ENCODE measurements at regions not wholly inside any gene's neighbourhood (a gene's known extent, or its start where the extent isn't known, plus 50 kb on each side); places are given as distances from the start of the nearest gene placed in this dataset.

- Histone ChIP-seq H3K27me3 (ENCODE audit: insufficient read depth, low read depth, low read length) (no peaks in the 10 kb centered on the region), H3K4me2 (ENCODE audit: low read length) (no peak overlapping the region), H4K20me1 (ENCODE audit: insufficient read depth) (no peaks in the 10 kb centered on the region), H3K9ac (ENCODE audit: low read length) (no peak overlapping the region), H3F3A (ENCODE audit: insufficient read depth, low read length, poor library complexity, severe bottlenecking) (no peaks in the 10 kb centered on the region), H3K9me3 (ENCODE audit: low read length) (no peaks in the 10 kb centered on the region), H3K27ac (ENCODE audit: low read length) (no peak overlapping the region), H2AFZ (ENCODE audit: low read depth, low read length) (no peak overlapping the region), H3K9me2 (ENCODE audit: insufficient read depth, low read length) (no peaks in the 10 kb centered on the region), H3K4me3 (ENCODE audit: low read length) (no peak overlapping the region), H3K36me3 (ENCODE audit: insufficient read depth, low read length) (no peaks in the 10 kb centered on the region), H3K79me2 (replicated peaks; ENCODE audit: insufficient read depth, low read length) (no peaks in the 10 kb centered on the region)
- TF ChIP-seq EZH2 (IDR thresholded peaks at IDR 0.05; ENCODE audit: borderline replicate concordance, insufficient read depth, low read length, poor library complexity, severe bottlenecking) (no peak), REST (IDR thresholded peaks at IDR 0.05; ENCODE audit: borderline replicate concordance) (no peak), EP300 (conservative IDR thresholded peaks at IDR 0.05; ENCODE audit: poor library complexity, severe bottlenecking) (no peak), POLR2AphosphoS5 (IDR thresholded peaks at IDR 0.05) (no peak), RAD21 (conservative IDR thresholded peaks at IDR 0.05) (no peak), SMC3 (conservative IDR thresholded peaks at IDR 0.05; ENCODE audit: poor library complexity) (no peak), TAF1 (IDR thresholded peaks at IDR 0.05; ENCODE audit: low read depth) (no peak), CTCF (IDR thresholded peaks at IDR 0.05; ENCODE audit: poor library complexity, severe bottlenecking) (no peak), MXI1 (conservative IDR thresholded peaks at IDR 0.05; ENCODE audit: poor library complexity, severe bottlenecking) (no peak)
Observed at GRCh38 chr4:161178310-161178709, 985.5 kb downstream of the FSTL5 start.

- no peak overlapping the region for H3K4me2 ChIP-seq (ENCODE audit: low read length)
- no peak overlapping the region for H3K4me3 ChIP-seq (ENCODE audit: low read length)
- H3K27me3 ChIP-seq (ENCODE audit: insufficient read depth, low read depth, low read length), result no peaks in the 10 kb centered on the region
- TF ChIP-seq EZH2 (IDR thresholded peaks at IDR 0.05; ENCODE audit: borderline replicate concordance, insufficient read depth, low read length, poor library complexity, severe bottlenecking) (no peak), REST (IDR thresholded peaks at IDR 0.05; ENCODE audit: borderline replicate concordance) (no peak), EP300 (conservative IDR thresholded peaks at IDR 0.05; ENCODE audit: poor library complexity, severe bottlenecking) (no peak)
- H3K9ac ChIP-seq (ENCODE audit: low read length), result no peak overlapping the region
- H3K9me2 ChIP-seq (ENCODE audit: insufficient read depth, low read length), result no peaks in the 10 kb centered on the region
- H3K79me2 ChIP-seq (replicated peaks; ENCODE audit: insufficient read depth, low read length), result no peaks in the 10 kb centered on the region
- no peaks in the 10 kb centered on the region for H3K36me3 ChIP-seq (ENCODE audit: insufficient read depth, low read length)
- no peaks in the 10 kb centered on the region for H3K9me3 ChIP-seq (ENCODE audit: low read length)
- no peak overlapping the region for H3K27ac ChIP-seq (ENCODE audit: low read length)
- H2AFZ ChIP-seq (ENCODE audit: low read depth, low read length), result no peak overlapping the region
- H4K20me1 ChIP-seq (ENCODE audit: insufficient read depth), result no peaks in the 10 kb centered on the region
- no peaks in the 10 kb centered on the region for H3F3A ChIP-seq (ENCODE audit: insufficient read depth, low read length, poor library complexity, severe bottlenecking)
Observed at GRCh38 chr4:161172396-161173026, 991.3 kb downstream of the FSTL5 start.

Data from neural cell (in vitro differentiated cells).